GM23338 (cell line): ENCODE measurements at regions not wholly inside any gene's neighbourhood (a gene's known extent, or its start where the extent isn't known, plus 50 kb on each side); places are given as distances from the start of the nearest gene placed in this dataset.

ENCODE experiments used
- CTCF ChIP-seq, 2 experiments: fragments of 200-600 bp in 1 of 2; sonication (generic) in 1 of 2; conservative IDR thresholded peaks; 2 replicates each; pipeline versions ENCODE4 v1.5.1 to v1.6.1; 2016 to 2017; ENCODE audit warnings: antibody characterized with exemption in 2 of 2, low read depth in 2 of 2, mild to moderate bottlenecking in 2 of 2, moderate library complexity in 1 of 2
- EZH2 ChIP-seq: fragments of 200-600 bp; sonication (generic); IDR thresholded peaks from one replicate; pipeline ENCODE4 v1.8.0; 2017; ENCODE audit warnings: antibody characterized with exemption, mild to moderate bottlenecking, low read depth; ENCODE audit not compliant: unreplicated experiment
- EZH2phosphoT487 ChIP-seq: fragments of 200-600 bp; sonication (generic); IDR thresholded peaks from one replicate; pipeline ENCODE4 v1.8.1; 2018; ENCODE audit warnings: antibody characterized with exemption; ENCODE audit not compliant: unreplicated experiment
- POLR2AphosphoS5 ChIP-seq: IDR thresholded peaks from 2 replicates; pipeline ENCODE4 v1.6.1; 2016; ENCODE audit warnings: antibody characterized with exemption, low read depth
- REST ChIP-seq: IDR thresholded peaks from one replicate; pipeline ENCODE4 v1.6.1; 2018; ENCODE audit warnings: antibody characterized with exemption; ENCODE audit not compliant: unreplicated experiment
- ZNF114 ChIP-seq: fragments of 250-450 bp; sonication (Bioruptor Pico); IDR thresholded peaks from 2 replicates; pipeline ENCODE4 v1.5.0; 2020; ENCODE audit warnings: mild to moderate bottlenecking, moderate library complexity

GRCh38 chr6:139754898-139755775, 380.7 kb upstream of the CITED2 start:
- TF ChIP-seq ZNF114 (CRISPR knock-in tag) (no peak), EZH2 (no peak), CTCF (conservative IDR thresholded peaks at IDR 0.05; ENCODE audit: low read depth in 2 of 2) (no peak), EZH2phosphoT487 (no peak), REST (no peak), POLR2AphosphoS5 (no peak)
